A549 (cell line): ENCODE measurements at regions not wholly inside any gene's neighbourhood (a gene's known extent, or its start where the extent isn't known, plus 50 kb on each side); places are given as distances from the start of the nearest gene placed in this dataset.

ENCODE experiments used
- ATAC-seq, 2 experiments: fragments of 200-7000 bp in 1 of 2; fragments of >200 bp in 1 of 2; cut with Nextera tagmentation in 1 of 2; cut with Tn5 transposase in 1 of 2; 3 replicates each; pipeline versions ENCODE4 v1.8.0 to v1.9.1; 2018 to 2020; ENCODE audit warnings: mild to moderate bottlenecking in 1 of 2, moderate library complexity in 1 of 2
- CTCF ChIA-PET: fragments of 300-600 bp; sonication (Branson Sonifier 250); formaldehyde crosslinking; extraction: SDS; loops from one replicate; lab custom pipeline; 2021; ENCODE audit warnings: antibody characterized with exemption, inconsistent platforms; lab: Yijun Ruan, JAX
- POLR2A ChIA-PET: fragments of 350-600 bp; formaldehyde crosslinking; extraction: SDS; loops from one replicate; lab custom pipeline; 2021; ENCODE audit warnings: antibody characterized with exemption, inconsistent platforms; lab: Yijun Ruan, JAX
- DNase-seq, 2 experiments: peaks; one replicate each; pipeline versions ENCODE4 v3.0.0 to v3.0.0-alpha.2; 2011 to 2016; ENCODE audit warnings: low read depth in 1 of 2, low spot score in 1 of 2
- FAIRE-seq: peaks from 2 replicates; lab custom pipeline; 2011; peaks lifted over from hg19 to GRCh38; lab: Jason Lieb, UNC
- H3K27ac ChIP-seq, 2 experiments: fragments of >200 bp; sonication (Bioruptor Twin); formaldehyde crosslinking; 3 replicates each; pipeline ENCODE4 v1.5.1; 2016 to 2017
- H3K4me1 ChIP-seq: fragments of >200 bp; sonication (Bioruptor Twin); formaldehyde crosslinking; 3 replicates; pipeline ENCODE4 v1.6.1; 2016
- H3K4me2 ChIP-seq: fragments of >200 bp; sonication (Bioruptor Twin); formaldehyde crosslinking; 3 replicates; pipeline ENCODE4 v1.6.1; 2016
- H3K4me3 ChIP-seq: fragments of >200 bp; sonication (Bioruptor Twin); formaldehyde crosslinking; 3 replicates; pipeline ENCODE4 v1.5.1; 2016
- H3K9me3 ChIP-seq: fragments of >200 bp; sonication (Bioruptor Twin); formaldehyde crosslinking; 3 replicates; pipeline ENCODE4 v1.6.1; 2016
- BCL3 ChIP-seq: fragments of >200 bp; sonication (Bioruptor Twin); formaldehyde crosslinking; IDR thresholded peaks from 3 replicates; pipeline ENCODE4 v1.6.1; 2016
- CEBPB ChIP-seq, 2 experiments: fragments of >200 bp in 1 of 2; sonication (Bioruptor Twin) in 1 of 2; formaldehyde crosslinking in 1 of 2; IDR thresholded peaks; 2 replicates each; pipeline ENCODE4 v1.6.1; 2012 to 2016
- EHF ChIP-seq: fragments of 250-450 bp; sonication (Bioruptor Pico); IDR thresholded peaks from 2 replicates; pipeline ENCODE4 v1.5.0; 2020; ENCODE audit warnings: mild to moderate bottlenecking
- EP300 ChIP-seq, 2 experiments: fragments of >200 bp; sonication (Bioruptor Twin); formaldehyde crosslinking; IDR thresholded peaks; 2 replicates in 1 of 2; 3 replicates in 1 of 2; pipeline ENCODE4 v1.6.1; 2016 to 2017
- ESRRA ChIP-seq: fragments of 150-350 bp; IDR thresholded peaks from 2 replicates; pipeline ENCODE4 v1.6.1; 2014; ENCODE audit warnings: mild to moderate bottlenecking, low read length, borderline replicate concordance
- FOSL2 ChIP-seq, 2 experiments: fragments of 450-650 bp in 1 of 2; fragments of >200 bp in 1 of 2; sonication (Bioruptor Twin) in 1 of 2; formaldehyde crosslinking; IDR thresholded peaks; 2 replicates each; pipeline versions ENCODE4 v1.5.0 to v1.6.1; 2016 to 2020; ENCODE audit warnings: mild to moderate bottlenecking in 1 of 2, moderate library complexity in 1 of 2
- FOXS1 ChIP-seq: fragments of 250-450 bp; sonication (Bioruptor Pico); IDR thresholded peaks from 2 replicates; pipeline ENCODE4 v1.5.0; 2020; ENCODE audit warnings: mild to moderate bottlenecking, moderate library complexity
- GATA3 ChIP-seq: IDR thresholded peaks from 2 replicates; pipeline ENCODE4 v1.6.1; 2012; ENCODE audit warnings: borderline replicate concordance
- HEYL ChIP-seq: fragments of 250-450 bp; sonication (Bioruptor Pico); IDR thresholded peaks from 2 replicates; pipeline ENCODE4 v1.8.0; 2021; ENCODE audit warnings: mild to moderate bottlenecking, moderate library complexity
- HOXA7 ChIP-seq: fragments of 250-450 bp; sonication (Bioruptor Pico); IDR thresholded peaks from 2 replicates; pipeline ENCODE4 v1.5.0; 2020; ENCODE audit warnings: mild to moderate bottlenecking, moderate library complexity
- HOXB5 ChIP-seq: fragments of 250-450 bp; sonication (Bioruptor Pico); IDR thresholded peaks from 2 replicates; pipeline ENCODE4 v1.5.0; 2020; ENCODE audit warnings: mild to moderate bottlenecking, moderate library complexity
- KDM1A ChIP-seq: fragments of 200-600 bp; sonication (generic); IDR thresholded peaks from 2 replicates; pipeline ENCODE4 v1.6.1; 2016; ENCODE audit warnings: low read depth, mild to moderate bottlenecking
- KDM5A ChIP-seq: fragments of 200-600 bp; sonication (generic); IDR thresholded peaks from 2 replicates; pipeline ENCODE4 v1.6.1; 2016; ENCODE audit warnings: antibody characterized with exemption, mild to moderate bottlenecking
- MYC ChIP-seq: IDR thresholded peaks from 2 replicates; pipeline ENCODE4 v1.6.1; 2012; ENCODE audit warnings: mild to moderate bottlenecking, inconsistent platforms, low read length, improper control_type of control experiment, borderline replicate concordance
- PBX3 ChIP-seq: IDR thresholded peaks from 2 replicates; pipeline ENCODE4 v1.6.1; 2012
- POLR2A ChIP-seq: IDR thresholded peaks from 2 replicates; pipeline ENCODE4 v1.6.1; 2012; ENCODE audit warnings: mild to moderate bottlenecking, low read length
- POLR2AphosphoS2 ChIP-seq: conservative IDR thresholded peaks from 2 replicates; pipeline ENCODE4 v1.6.1; 2012; ENCODE audit warnings: low read length, improper control_type of control experiment, inconsistent platforms
- RAD21 ChIP-seq, 2 experiments: fragments of >200 bp in 1 of 2; sonication (Bioruptor Twin) in 1 of 2; formaldehyde crosslinking in 1 of 2; IDR thresholded peaks in 1 of 2; conservative IDR thresholded peaks in 1 of 2; 2 replicates in 1 of 2; 3 replicates in 1 of 2; pipeline ENCODE4 v1.6.1; 2012 to 2018; ENCODE audit warnings: inconsistent platforms in 1 of 2
- RARB ChIP-seq: fragments of 250-450 bp; sonication (Bioruptor Pico); IDR thresholded peaks from 2 replicates; pipeline ENCODE4 v1.8.0; 2021; ENCODE audit warnings: mild to moderate bottlenecking, moderate library complexity
- RCOR1 ChIP-seq: fragments of 150-350 bp; IDR thresholded peaks from 2 replicates; pipeline ENCODE4 v1.6.1; 2014; ENCODE audit warnings: antibody characterized with exemption, low read length, low read depth
- REST ChIP-seq: fragments of 200-600 bp; sonication (generic); IDR thresholded peaks from 2 replicates; pipeline ENCODE4 v1.6.1; 2016; ENCODE audit warnings: antibody characterized with exemption, mild to moderate bottlenecking, moderate library complexity
- SMC3 ChIP-seq: fragments of >200 bp; sonication (Bioruptor Twin); formaldehyde crosslinking; IDR thresholded peaks from 3 replicates; pipeline ENCODE4 v1.6.1; 2018; ENCODE audit warnings: inconsistent platforms
- ZFP36 ChIP-seq: fragments of 450-650 bp; IDR thresholded peaks from 2 replicates; pipeline ENCODE4 v1.6.1; 2014; ENCODE audit warnings: borderline replicate concordance; ENCODE audit not compliant: partially characterized antibody
- ZNF302 ChIP-seq: fragments of 250-450 bp; sonication (Bioruptor Pico); IDR thresholded peaks from 2 replicates; pipeline ENCODE4 v1.9.0; 2021; ENCODE audit warnings: inconsistent platforms, mild to moderate bottlenecking, moderate library complexity
- WGBS: methylation state at CpG from one replicate; pipeline ENCODE4 v1.1.6; 2017; ENCODE audit errors: missing lambda C conversion rate; 5-methylcytosine and 5-hydroxymethylcytosine counted together
- TF ChIP-seq, protein P1 (sequence below): fragments of 250-450 bp; sonication (Bioruptor Pico); IDR thresholded peaks from 2 replicates; pipeline ENCODE4 v1.5.0; 2020; ENCODE audit warnings: low read depth, mild to moderate bottlenecking, moderate library complexity
- TF ChIP-seq, protein P2 (sequence below): IDR thresholded peaks from 2 replicates; pipeline ENCODE4 v1.6.1; 2012

GRCh38 chr1:22320587-22321344 is 130.9 kb upstream of the ZBTB40 start:
- no peak overlapping the region for H3K4me3 ChIP-seq
- H3K4me2 ChIP-seq, result no peak overlapping the region
- POLR2A ChIA-PET, result no interaction called here
- ATAC-seq (no peak), DNase-seq (no peak), FAIRE-seq (no peak)
- no peaks in the 10 kb centered on the region for H3K4me1 ChIP-seq
- H3K9me3 ChIP-seq, result no peaks in the 10 kb centered on the region
- CTCF ChIA-PET, result interaction anchor here (1.4 kb wide), 1 partner anchor 13 kb away, joined by 3 read pairs; no protein-coding TSS in a partner anchor
- WGBS, result 41% methylated on average over 9 of the region's 9 CpGs
- H3K27ac ChIP-seq, result no peak overlapping the region
- TF ChIP-seq EHF (CRISPR knock-in tag) (no peak), PBX3 (no peak), RCOR1 (no peak), EP300 (IDR thresholded peaks at IDR 0.05) (no peak), FOXS1 (CRISPR knock-in tag) (no peak), POLR2AphosphoS2 (no peak), REST (no peak), KDM5A (no peak), ZFP36 (no peak), HOXA7 (CRISPR knock-in tag) (no peak), BCL3 (no peak), KDM1A (no peak), RAD21 (conservative IDR thresholded peaks at IDR 0.05 in 1 of 2, IDR thresholded peaks at IDR 0.05 in 1 of 2) (no peak), RARB (CRISPR knock-in tag) (no peak)
- TF ChIP-seq, protein P1, sequence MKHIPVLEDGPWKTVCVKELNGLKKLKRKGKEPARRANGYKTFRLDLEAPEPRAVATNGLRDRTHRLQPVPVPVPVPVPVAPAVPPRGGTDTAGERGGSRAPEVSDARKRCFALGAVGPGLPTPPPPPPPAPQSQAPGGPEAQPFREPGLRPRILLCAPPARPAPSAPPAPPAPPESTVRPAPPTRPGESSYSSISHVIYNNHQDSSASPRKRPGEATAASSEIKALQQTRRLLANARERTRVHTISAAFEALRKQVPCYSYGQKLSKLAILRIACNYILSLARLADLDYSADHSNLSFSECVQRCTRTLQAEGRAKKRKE, result no peak

GRCh38 chr1:22321917-22322316 is 129.7 kb upstream of the ZBTB40 start:
- DNase-seq, result no peak
- H3K9me3 ChIP-seq, result no peaks in the 10 kb centered on the region
- no peak overlapping the region for H3K27ac ChIP-seq
- CTCF ChIA-PET, result interaction anchor here (1.0 kb wide), 1 partner anchor 190 kb away, joined by 3 read pairs; no protein-coding TSS in a partner anchor
- no peak overlapping the region for H3K4me3 ChIP-seq
- no peak overlapping the region for H3K4me2 ChIP-seq
- no peak for ATAC-seq
- no peaks in the 10 kb centered on the region for H3K4me1 ChIP-seq
- POLR2A ChIA-PET, result no interaction called here
- FAIRE-seq, result no peak
- 73% methylated on average over 3 of the region's 4 CpGs for WGBS
- TF ChIP-seq ESRRA, result no peak
- no peak for TF ChIP-seq PBX3
- TF ChIP-seq CEBPB (IDR thresholded peaks at IDR 0.05), result no peak
- TF ChIP-seq ZNF302 (CRISPR knock-in tag), result no peak
- TF ChIP-seq RCOR1, result no peak
- TF ChIP-seq HOXB5, result no peak
- TF ChIP-seq, protein P1, result no peak
- TF ChIP-seq SMC3, result no peak
- TF ChIP-seq GATA3, result no peak
- TF ChIP-seq FOSL2 (IDR thresholded peaks at IDR 0.05), result no peak
- TF ChIP-seq FOSL2 (CRISPR knock-in tag; IDR thresholded peaks at IDR 0.05), result no peak
- TF ChIP-seq HEYL (CRISPR knock-in tag), result no peak
- no peak for TF ChIP-seq KDM1A
- TF ChIP-seq FOXS1 (CRISPR knock-in tag), result no peak
- no peak for TF ChIP-seq POLR2AphosphoS2
- TF ChIP-seq, protein P2, sequence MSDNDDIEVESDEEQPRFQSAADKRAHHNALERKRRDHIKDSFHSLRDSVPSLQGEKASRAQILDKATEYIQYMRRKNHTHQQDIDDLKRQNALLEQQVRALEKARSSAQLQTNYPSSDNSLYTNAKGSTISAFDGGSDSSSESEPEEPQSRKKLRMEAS, result no peak
- no peak for TF ChIP-seq EP300 (IDR thresholded peaks at IDR 0.05)
- no peak for TF ChIP-seq POLR2A
- TF ChIP-seq MYC, result no peak
